Neural cell (in vitro differentiated cells): ENCODE measurements at regions not wholly inside any gene's neighbourhood (a gene's known extent, or its start where the extent isn't known, plus 50 kb on each side); places are given as distances from the start of the nearest gene placed in this dataset.

ENCODE experiments used
- H2AFZ ChIP-seq: fragments of 200-600, 300-800 bp; sonication (generic), shearing (Covaris generic); 2 replicates; pipeline ENCODE4 v1.6.0; 2014; ENCODE audit warnings: low read depth, mild to moderate bottlenecking, antibody characterized with exemption, low read length, moderate library complexity
- H3F3A ChIP-seq: fragments of 200-600 bp; shearing (Covaris generic); 2 replicates; pipeline ENCODE4 v1.6.1; 2016; ENCODE audit warnings: mild to moderate bottlenecking, moderate library complexity, mixed read lengths, antibody characterized with exemption, low read length; ENCODE audit not compliant: insufficient read depth, poor library complexity, severe bottlenecking
- H3K27ac ChIP-seq: fragments of 200-600, 300-800 bp; sonication (generic), shearing (Covaris generic); 2 replicates; pipeline ENCODE4 v1.5.1; 2014; ENCODE audit warnings: mild to moderate bottlenecking, low read length, moderate library complexity
- H3K27me3 ChIP-seq: fragments of 300-800, 200-600 bp; sonication (generic), shearing (Covaris generic); 2 replicates; pipeline ENCODE4 v1.6.0; 2014; ENCODE audit warnings: mild to moderate bottlenecking, low read depth, low read length, moderate library complexity; ENCODE audit not compliant: insufficient read depth
- H3K36me3 ChIP-seq: fragments of 300-800, 200-600 bp; sonication (generic), shearing (Covaris generic); 2 replicates; pipeline ENCODE4 v1.5.1; 2014; ENCODE audit warnings: mild to moderate bottlenecking, antibody characterized with exemption, low read length, moderate library complexity; ENCODE audit not compliant: insufficient read depth
- H3K4me2 ChIP-seq: fragments of 300-800, 200-600 bp; sonication (generic), shearing (Covaris generic); 2 replicates; pipeline ENCODE4 v1.6.0; 2014; ENCODE audit warnings: mild to moderate bottlenecking, low read length
- H3K4me3 ChIP-seq: fragments of 300-800, 200-600 bp; sonication (generic), shearing (Covaris generic); 2 replicates; pipeline ENCODE4 v1.5.1; 2014; ENCODE audit warnings: mild to moderate bottlenecking, low read length, moderate library complexity
- H3K79me2 ChIP-seq: fragments of 200-600 bp; shearing (Covaris generic); replicated peaks from 2 replicates; pipeline ENCODE4 v1.6.0; 2014; ENCODE audit warnings: mild to moderate bottlenecking, low read length, moderate library complexity; ENCODE audit not compliant: insufficient read depth
- H3K9ac ChIP-seq: fragments of 300-800, 200-600 bp; sonication (generic), shearing (Covaris generic); 2 replicates; pipeline ENCODE4 v1.6.1; 2016; ENCODE audit warnings: mild to moderate bottlenecking, low read length, mixed read lengths
- H3K9me2 ChIP-seq: fragments of 200-600 bp; shearing (Covaris generic); 2 replicates; pipeline ENCODE4 v1.6.1; 2016; ENCODE audit warnings: mild to moderate bottlenecking, low read length, mixed read lengths; ENCODE audit not compliant: insufficient read depth
- H3K9me3 ChIP-seq: fragments of 200-600, 300-800 bp; sonication (generic), shearing (Covaris generic); 2 replicates; pipeline ENCODE4 v1.6.1; 2016; ENCODE audit warnings: mild to moderate bottlenecking, mixed run types, low read length, moderate library complexity, mixed read lengths
- H4K20me1 ChIP-seq: fragments of 200-600 bp; shearing (Covaris generic); 2 replicates; pipeline ENCODE4 v1.6.1; 2016; ENCODE audit warnings: mild to moderate bottlenecking, mixed run types; ENCODE audit not compliant: insufficient read depth
- CTCF ChIP-seq: fragments of 450-650 bp; IDR thresholded peaks from 2 replicates; pipeline ENCODE4 v1.5.1; 2014; ENCODE audit warnings: antibody characterized with exemption, mild to moderate bottlenecking, moderate library complexity; ENCODE audit not compliant: poor library complexity, severe bottlenecking
- EP300 ChIP-seq: fragments of 450-650 bp; conservative IDR thresholded peaks from 2 replicates; pipeline ENCODE4 v1.6.1; 2014; ENCODE audit warnings: antibody characterized with exemption, mild to moderate bottlenecking, moderate library complexity; ENCODE audit not compliant: poor library complexity, severe bottlenecking
- EZH2 ChIP-seq: fragments of 200-600, 300-800 bp; shearing (Covaris generic), sonication (generic); IDR thresholded peaks from 2 replicates; pipeline ENCODE4 v1.6.1; 2014; ENCODE audit warnings: antibody characterized with exemption, low read length, borderline replicate concordance, mild to moderate bottlenecking; ENCODE audit not compliant: insufficient read depth, poor library complexity, severe bottlenecking
- MXI1 ChIP-seq: fragments of 450-650 bp; conservative IDR thresholded peaks from 2 replicates; pipeline ENCODE4 v1.6.1; 2014; ENCODE audit warnings: antibody characterized with exemption, mild to moderate bottlenecking; ENCODE audit not compliant: poor library complexity, severe bottlenecking
- POLR2AphosphoS5 ChIP-seq: IDR thresholded peaks from 2 replicates; pipeline ENCODE4 v1.6.1; 2012
- RAD21 ChIP-seq: fragments of 450-650 bp; conservative IDR thresholded peaks from 2 replicates; pipeline ENCODE4 v1.6.1; 2014; ENCODE audit warnings: antibody characterized with exemption, mild to moderate bottlenecking, moderate library complexity
- REST ChIP-seq: IDR thresholded peaks from 2 replicates; pipeline ENCODE4 v1.6.1; 2012; ENCODE audit warnings: borderline replicate concordance
- SMC3 ChIP-seq: fragments of 450-650 bp; conservative IDR thresholded peaks from 2 replicates; pipeline ENCODE4 v1.6.1; 2014; ENCODE audit warnings: antibody characterized with exemption, mild to moderate bottlenecking, moderate library complexity; ENCODE audit not compliant: poor library complexity
- TAF1 ChIP-seq: IDR thresholded peaks from 2 replicates; pipeline ENCODE4 v1.6.1; 2012; ENCODE audit warnings: low read depth

- H4K20me1 ChIP-seq: no peaks in the 10 kb centered on the region
- no peak overlapping the region for H2AFZ ChIP-seq
- no peaks in the 10 kb centered on the region for H3K9me3 ChIP-seq
- H3K36me3 ChIP-seq: no peaks in the 10 kb centered on the region
- H3K9me2 ChIP-seq: no peaks in the 10 kb centered on the region
- H3F3A ChIP-seq: no peaks in the 10 kb centered on the region
- no peak overlapping the region for H3K4me3 ChIP-seq
- H3K9ac ChIP-seq: no peak overlapping the region
- H3K27ac ChIP-seq: no peak overlapping the region
- no peaks in the 10 kb centered on the region for H3K27me3 ChIP-seq
- no peak overlapping the region for H3K4me2 ChIP-seq
- TF ChIP-seq SMC3 (no peak), EZH2 (no peak), POLR2AphosphoS5 (no peak), MXI1 (no peak), RAD21 (no peak), EP300 (no peak), TAF1 (no peak), REST (no peak), CTCF (no peak)
- no peaks in the 10 kb centered on the region for H3K79me2 ChIP-seq
Measured at GRCh38 chr9:29435368-29435767, 1862.1 kb upstream of the C9orf72 start.

DNA sequence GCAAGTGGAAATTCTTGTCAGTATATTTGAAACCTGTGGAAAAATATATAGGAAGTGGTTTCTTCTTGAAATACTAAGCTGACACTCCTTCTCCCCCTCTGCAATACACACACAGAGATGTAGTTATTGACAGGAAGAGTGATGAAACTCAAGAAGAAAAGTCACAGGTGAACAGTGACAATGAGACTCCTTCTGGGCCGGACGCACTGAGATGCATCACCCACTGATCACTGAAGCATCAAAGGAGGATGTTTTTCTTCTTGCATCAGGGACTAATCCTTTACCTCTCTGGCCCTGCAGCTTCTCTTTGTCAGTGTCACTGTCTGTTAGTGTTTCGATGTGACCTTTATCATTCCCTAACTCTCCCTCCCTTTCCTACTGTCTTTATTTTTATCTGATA lies 1864.2 kb upstream of the C9orf72 start:
- Histone ChIP-seq H3K79me2 (no peaks in the 10 kb centered on the region), H3K9me2 (no peaks in the 10 kb centered on the region), H4K20me1 (no peaks in the 10 kb centered on the region), H3K9me3 (no peaks in the 10 kb centered on the region), H3K27ac (no peak overlapping the region), H3K36me3 (no peaks in the 10 kb centered on the region), H3K9ac (no peak overlapping the region), H3K27me3 (no peaks in the 10 kb centered on the region), H2AFZ (no peak overlapping the region), H3F3A (no peaks in the 10 kb centered on the region), H3K4me3 (no peak overlapping the region), H3K4me2 (no peak overlapping the region)
- TF ChIP-seq SMC3 (no peak), TAF1 (no peak), REST (no peak), CTCF (no peak), POLR2AphosphoS5 (no peak), EZH2 (no peak), MXI1 (no peak), EP300 (no peak), RAD21 (no peak)
